Gastrocnemius medialis (tissue), 4 donors: ENCODE measurements at regions not wholly inside any gene's neighbourhood (a gene's known extent, or its start where the extent isn't known, plus 50 kb on each side); places are given as distances from the start of the nearest gene placed in this dataset.

Experiments
- POLR2A ChIP-seq, 2 donors: fragments of 450-650 bp; IDR thresholded peaks; one replicate each; pipeline ENCODE4 v1.6.1; 2017; ENCODE audit warnings: antibody characterized with exemption in 2 of 2, mild to moderate bottlenecking in 2 of 2, moderate library complexity in 2 of 2
- TF ChIP-seq, protein P1 (sequence below), 5 experiments: fragments of 450-650 bp in 3 of 5; fragments of 200-600 bp in 2 of 5; sonication (generic) in 2 of 5; IDR thresholded peaks in 4 of 5; conservative IDR thresholded peaks in 1 of 5; 1 replicate in 4 of 5; 2 replicates in 1 of 5; pipeline ENCODE4 v1.5.1; 2016 to 2019; ENCODE audit warnings: antibody characterized with exemption in 5 of 5, mild to moderate bottlenecking in 3 of 5, moderate library complexity in 3 of 5

GRCh38 chr2:103896182-103896581 lies 957.7 kb upstream of the POU3F3 start:
- TF ChIP-seq, protein P1, sequence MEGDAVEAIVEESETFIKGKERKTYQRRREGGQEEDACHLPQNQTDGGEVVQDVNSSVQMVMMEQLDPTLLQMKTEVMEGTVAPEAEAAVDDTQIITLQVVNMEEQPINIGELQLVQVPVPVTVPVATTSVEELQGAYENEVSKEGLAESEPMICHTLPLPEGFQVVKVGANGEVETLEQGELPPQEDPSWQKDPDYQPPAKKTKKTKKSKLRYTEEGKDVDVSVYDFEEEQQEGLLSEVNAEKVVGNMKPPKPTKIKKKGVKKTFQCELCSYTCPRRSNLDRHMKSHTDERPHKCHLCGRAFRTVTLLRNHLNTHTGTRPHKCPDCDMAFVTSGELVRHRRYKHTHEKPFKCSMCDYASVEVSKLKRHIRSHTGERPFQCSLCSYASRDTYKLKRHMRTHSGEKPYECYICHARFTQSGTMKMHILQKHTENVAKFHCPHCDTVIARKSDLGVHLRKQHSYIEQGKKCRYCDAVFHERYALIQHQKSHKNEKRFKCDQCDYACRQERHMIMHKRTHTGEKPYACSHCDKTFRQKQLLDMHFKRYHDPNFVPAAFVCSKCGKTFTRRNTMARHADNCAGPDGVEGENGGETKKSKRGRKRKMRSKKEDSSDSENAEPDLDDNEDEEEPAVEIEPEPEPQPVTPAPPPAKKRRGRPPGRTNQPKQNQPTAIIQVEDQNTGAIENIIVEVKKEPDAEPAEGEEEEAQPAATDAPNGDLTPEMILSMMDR (IDR thresholded peaks at IDR 0.05 in 4 of 5, conservative IDR thresholded peaks at IDR 0.05 in 1 of 5), result no peak
- TF ChIP-seq POLR2A (IDR thresholded peaks at IDR 0.05), result no peak
